GM06990 (cell line): ENCODE measurements at regions not wholly inside any gene's neighbourhood (a gene's known extent, or its start where the extent isn't known, plus 50 kb on each side); places are given as distances from the start of the nearest gene placed in this dataset.
"Not testable (repeated sequence)": the region's sequence is repeated elsewhere in the genome, so short reads cannot be mapped to it uniquely, and the experiment has no call there.

Experiments used
- DNase-seq: peaks from one replicate; pipeline ENCODE4 v3.0.0-alpha.2; 2011; ENCODE audit not compliant: insufficient read length; ENCODE audit errors: extremely low read depth
- H3K27me3 ChIP-seq: replicated peaks from 2 replicates; pipeline ENCODE4 v1.6.0; 2011; ENCODE audit warnings: low read length; ENCODE audit not compliant: control insufficient read depth, insufficient read depth
- H3K36me3 ChIP-seq: 2 replicates; pipeline ENCODE4 v1.5.1; 2011; ENCODE audit warnings: low read length; ENCODE audit not compliant: control insufficient read depth, insufficient read depth
- H3K4me3 ChIP-seq: replicated peaks from 2 replicates; pipeline ENCODE4 v1.5.1; 2011; ENCODE audit warnings: low read depth, mild to moderate bottlenecking, control low read depth, low read length
- CTCF ChIP-seq: IDR thresholded peaks from 2 replicates; pipeline ENCODE4 v1.5.1; 2011; ENCODE audit warnings: low read length, control low read depth, mild to moderate bottlenecking, inconsistent platforms; ENCODE audit not compliant: insufficient read depth, poor library complexity, severe bottlenecking

- no peak overlapping the region for H3K4me3 ChIP-seq
- TF ChIP-seq CTCF: no peak
- DNase-seq: no peak
- no peaks in the 10 kb centered on the region for H3K36me3 ChIP-seq
- no peaks in the 10 kb centered on the region for H3K27me3 ChIP-seq
Observed at GRCh38 chrX:95945528-95945927, 739.1 kb upstream of the DIAPH2 start.

- H3K27me3 ChIP-seq: no peaks in the 10 kb centered on the region
- DNase-seq: no peak
- TF ChIP-seq CTCF: no peak
- no peak overlapping the region for H3K4me3 ChIP-seq
- H3K36me3 ChIP-seq: no peaks in the 10 kb centered on the region
Observed at GRCh38 chrX:95949588-95949987, 735.1 kb upstream of the DIAPH2 start.

- no peak for TF ChIP-seq CTCF
- Histone ChIP-seq H3K4me3 (no peak overlapping the region), H3K27me3 (no peaks in the 10 kb centered on the region), H3K36me3 (no peaks in the 10 kb centered on the region)
- no peak for DNase-seq
Observed at GRCh38 chrX:95950679-95951078, 734.0 kb upstream of the DIAPH2 start.

- TF ChIP-seq CTCF: no peak
- DNase-seq: no peak
- Histone ChIP-seq H3K27me3 (no peaks in the 10 kb centered on the region), H3K4me3 (no peak overlapping the region), H3K36me3 (no peaks in the 10 kb centered on the region)
Observed at GRCh38 chrX:95953564-95953963, 731.1 kb upstream of the DIAPH2 start.

GRCh38 chrX:95956745-95957144 lies 727.9 kb upstream of the DIAPH2 start:
- Histone ChIP-seq H3K4me3 (no peak overlapping the region), H3K27me3 (no peaks in the 10 kb centered on the region), H3K36me3 (no peaks in the 10 kb centered on the region)
- no peak for DNase-seq
- TF ChIP-seq CTCF: no peak

- H3K27me3 ChIP-seq, H3K4me3 ChIP-seq, H3K36me3 ChIP-seq, DNase-seq: not testable (repeated sequence)
Observed at GRCh38 chrX:95973456-95974095, 711.1 kb upstream of the DIAPH2 start.
